ENCODE measurements at regions not wholly inside any gene's neighbourhood (a gene's known extent, or its start where the extent isn't known, plus 50 kb on each side); places are given as distances from the start of the nearest gene placed in this dataset.

DNA sequence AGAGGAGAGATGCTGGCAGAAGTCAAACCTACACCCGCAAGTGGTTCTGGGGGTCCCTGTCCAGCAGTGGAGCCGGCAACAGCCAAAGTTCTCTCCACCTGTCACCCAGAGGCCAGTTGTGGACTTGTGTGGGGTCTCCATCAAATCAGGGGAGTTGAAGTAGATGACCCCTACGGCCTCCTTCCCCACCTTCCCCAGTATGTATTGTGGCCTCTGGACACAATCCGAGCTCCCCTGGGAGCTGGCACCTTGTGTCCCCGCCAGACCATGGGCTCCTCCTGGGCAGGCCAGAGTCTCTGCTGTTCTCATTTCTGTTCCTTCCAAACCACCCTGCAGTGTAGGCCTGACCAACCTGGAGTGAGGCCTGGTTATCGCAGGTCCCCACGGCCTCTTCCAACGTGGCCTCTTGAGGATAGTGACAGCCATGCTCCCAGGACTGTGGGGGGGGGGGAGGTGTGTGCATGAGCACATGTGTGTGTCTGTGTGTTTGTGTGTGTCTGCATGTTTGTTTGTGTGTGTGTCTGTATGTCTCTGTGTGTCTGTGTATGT lies 246.4 kb downstream of the MATN1 start:
- DNase-seq: no peak

DNA sequence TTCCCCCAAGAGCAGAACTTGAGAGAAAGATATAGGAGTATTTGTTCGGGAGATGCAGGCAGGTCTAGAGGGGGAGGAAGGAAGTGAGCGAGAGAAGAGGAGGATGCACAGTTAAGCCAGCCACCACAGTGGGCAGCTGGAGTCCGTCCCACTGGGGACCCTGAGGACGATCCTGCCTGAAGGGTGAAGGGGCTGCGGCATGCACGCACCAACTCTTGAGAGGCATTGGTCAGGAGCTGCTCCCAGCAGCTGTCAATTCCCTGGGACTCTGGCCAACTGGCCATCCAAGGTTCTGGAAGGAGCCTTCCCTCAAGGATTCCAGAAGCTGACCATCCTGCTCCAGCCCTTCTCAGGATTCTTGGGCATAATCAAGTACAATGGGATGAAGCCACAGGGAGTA lies 246.9 kb downstream of the MATN1 start:
- no peak for DNase-seq

DNA sequence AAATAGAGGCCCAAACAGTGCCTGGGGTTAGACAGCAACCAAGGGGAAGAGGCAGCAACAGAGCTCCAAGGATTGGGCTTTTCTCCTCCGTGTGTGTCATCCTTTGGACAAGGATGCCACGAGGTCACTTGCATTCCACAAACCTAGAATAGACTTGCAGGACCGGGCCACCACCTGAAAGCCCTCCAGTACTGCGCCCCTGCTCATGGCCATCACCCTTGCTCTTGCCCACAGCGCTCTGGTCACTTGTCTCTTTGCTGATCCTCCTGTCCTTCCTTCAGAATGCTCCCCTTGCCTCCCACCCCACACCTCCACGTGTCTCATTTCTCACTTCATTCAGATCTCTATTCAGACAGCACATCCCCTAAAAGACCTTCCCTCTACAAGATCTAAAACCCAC lies 247.4 kb downstream of the MATN1 start:
- no peak for DNase-seq

DNA sequence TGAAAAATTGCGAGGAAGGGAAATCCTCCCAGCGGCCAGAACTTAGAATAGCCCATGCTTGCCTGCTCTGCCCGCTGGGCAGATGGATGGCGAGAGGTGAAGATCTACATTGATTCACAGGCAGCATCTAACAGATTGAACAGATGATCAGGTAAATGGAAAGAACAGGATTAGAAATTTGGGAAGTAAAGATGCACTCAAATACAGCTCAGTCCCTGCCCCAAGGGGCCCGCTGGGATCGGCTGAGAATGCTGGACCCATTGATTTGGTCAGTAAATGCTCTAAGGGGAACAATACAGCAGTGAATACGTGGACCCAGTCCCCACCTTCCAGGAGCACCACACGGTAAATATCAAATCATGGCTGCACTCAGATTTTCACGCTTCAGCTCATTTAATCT lies 248.2 kb downstream of the MATN1 start:
- DNase-seq: peak; percentile 13

DNA sequence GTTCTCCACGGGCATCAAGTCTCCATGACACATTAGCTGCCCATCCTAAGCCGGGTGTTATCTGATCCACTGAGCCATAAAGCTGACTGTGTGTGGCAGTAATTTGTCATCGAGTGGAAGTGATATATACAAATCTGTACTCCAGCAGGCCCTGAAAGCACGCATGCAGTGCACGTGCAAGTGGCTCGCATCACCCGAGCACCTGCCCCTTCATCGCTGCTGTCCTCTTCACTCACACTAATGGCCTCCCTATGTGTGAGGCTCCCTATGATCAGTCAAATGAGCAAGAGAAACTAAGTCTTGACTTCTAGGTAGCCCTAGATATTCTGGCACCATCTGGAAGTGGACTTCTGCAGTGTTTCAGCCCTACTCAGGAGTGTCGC lies 248.6 kb downstream of the MATN1 start:
- no peak for DNase-seq

DNA sequence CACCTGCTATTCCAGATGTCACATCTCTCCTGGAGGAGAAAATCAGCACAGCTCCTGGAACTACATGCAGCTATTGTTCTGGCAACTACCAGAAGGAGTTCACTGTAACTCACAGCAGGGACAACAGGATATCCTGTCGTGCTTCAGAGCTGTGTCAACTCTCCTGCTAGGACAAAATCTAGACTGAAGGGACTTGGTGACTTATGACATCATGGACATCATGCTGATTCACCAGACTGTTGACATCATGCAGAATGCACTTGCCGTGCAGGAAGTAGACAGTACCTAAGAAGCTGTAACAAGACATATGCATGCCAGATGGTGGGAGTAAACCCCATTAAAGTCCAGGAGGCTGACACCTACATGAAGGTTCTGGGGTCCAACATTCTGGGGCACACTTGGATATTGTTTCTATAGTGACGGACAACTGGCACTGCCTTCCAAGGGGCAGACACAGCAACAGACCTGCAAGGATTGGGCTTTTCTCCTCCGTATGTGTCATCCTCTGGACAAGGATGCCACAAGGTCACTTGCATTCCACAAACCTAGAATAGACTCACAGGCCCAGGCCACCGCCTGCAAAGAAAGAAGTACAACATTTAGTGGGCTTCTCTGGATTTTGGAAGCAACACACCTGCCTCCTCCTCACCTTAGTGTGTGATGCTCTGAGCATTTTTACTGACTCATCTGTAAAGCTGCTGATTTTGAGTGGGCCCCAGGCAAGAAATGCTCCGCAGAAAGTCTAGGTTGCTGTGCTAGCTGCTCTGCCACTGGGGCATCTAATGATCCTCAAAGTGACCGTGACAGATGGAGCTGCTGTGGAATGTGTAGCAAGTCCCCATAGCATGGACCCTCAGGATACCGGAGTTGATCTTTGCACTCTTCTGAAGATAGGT lies 249.2 kb downstream of the MATN1 start:
- no peak for DNase-seq

DNA sequence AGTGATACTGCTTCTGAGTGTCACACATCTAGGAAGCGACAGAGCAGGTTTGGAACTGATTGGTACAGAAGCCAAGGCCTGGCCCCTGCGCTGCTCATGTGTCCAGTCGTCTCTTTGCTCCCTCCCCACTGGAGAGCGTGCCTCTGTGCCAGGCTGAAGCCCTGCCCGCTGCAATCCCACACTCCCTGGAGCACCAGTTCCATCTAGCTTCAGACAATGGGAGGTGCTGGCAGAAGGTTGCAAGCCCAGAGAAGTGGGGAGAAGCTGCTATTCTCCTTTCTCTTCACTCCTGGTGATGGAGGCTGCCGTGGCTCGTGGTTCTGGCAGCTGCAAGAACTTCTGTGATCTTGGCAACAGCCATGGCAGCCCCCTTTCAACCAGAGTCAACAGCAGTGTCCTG lies 250.9 kb downstream of the MATN1 start:
- no peak for DNase-seq

DNA sequence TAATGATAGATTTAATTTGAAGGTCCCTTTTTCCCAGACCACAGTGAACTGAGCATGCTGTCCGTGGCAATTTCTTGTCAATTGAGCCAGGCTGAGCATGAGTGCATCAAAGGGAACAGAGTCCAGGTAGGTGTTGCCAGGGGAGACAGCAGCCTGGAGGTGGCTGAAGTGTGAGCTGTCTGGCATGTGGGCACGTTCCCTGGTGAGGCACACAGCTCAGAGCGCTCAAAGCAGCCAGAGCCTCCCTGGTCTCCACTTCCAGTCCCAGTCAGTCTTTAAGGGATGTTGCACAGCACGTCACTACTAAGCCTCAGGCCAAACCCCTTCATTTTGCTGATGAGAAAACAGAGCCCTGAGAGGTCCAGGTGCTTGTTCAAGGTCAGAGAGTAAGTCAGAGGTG lies 251.4 kb downstream of the MATN1 start:
- DNase-seq: no peak

DNA sequence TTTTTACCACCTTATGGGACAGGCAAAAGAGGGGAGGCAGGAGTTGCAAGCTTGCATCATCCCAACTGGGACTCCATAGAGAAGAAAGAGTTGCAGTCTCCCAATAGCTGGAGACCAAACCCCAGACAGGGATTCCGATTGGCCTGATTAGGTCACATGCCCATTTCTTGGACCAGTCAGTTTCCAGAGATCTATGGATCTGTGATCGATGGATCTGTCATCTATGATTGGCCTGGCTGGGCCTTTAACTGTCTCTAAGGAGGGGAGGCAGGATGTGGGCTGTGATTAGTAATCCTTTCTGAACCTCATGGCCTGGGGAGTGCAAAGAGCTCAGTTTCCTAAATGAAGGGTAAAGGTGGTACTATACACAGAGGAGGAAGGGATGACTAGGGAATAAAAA lies 252.1 kb downstream of the MATN1 start:
- no peak for DNase-seq

DNA sequence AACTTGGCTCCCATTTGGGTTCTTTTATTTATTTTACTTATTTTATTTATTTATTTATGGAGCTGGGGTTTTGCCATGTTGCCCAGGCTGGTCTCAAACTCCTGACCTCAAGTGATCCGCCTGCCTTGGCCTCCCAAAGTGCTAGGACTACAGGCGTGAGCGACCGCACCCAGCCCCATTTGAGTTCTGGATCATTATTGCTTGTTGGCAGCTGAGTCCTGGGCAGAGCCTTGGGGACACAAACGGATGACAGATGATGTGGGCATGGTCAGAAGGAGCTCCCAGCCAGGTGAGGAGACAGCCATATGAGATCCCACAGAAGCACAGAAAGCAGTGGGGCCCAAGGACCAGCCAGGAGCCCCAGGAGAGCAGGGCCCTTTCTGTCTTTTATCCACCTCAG lies 254.0 kb downstream of the MATN1 start:
- no peak for DNase-seq

DNA sequence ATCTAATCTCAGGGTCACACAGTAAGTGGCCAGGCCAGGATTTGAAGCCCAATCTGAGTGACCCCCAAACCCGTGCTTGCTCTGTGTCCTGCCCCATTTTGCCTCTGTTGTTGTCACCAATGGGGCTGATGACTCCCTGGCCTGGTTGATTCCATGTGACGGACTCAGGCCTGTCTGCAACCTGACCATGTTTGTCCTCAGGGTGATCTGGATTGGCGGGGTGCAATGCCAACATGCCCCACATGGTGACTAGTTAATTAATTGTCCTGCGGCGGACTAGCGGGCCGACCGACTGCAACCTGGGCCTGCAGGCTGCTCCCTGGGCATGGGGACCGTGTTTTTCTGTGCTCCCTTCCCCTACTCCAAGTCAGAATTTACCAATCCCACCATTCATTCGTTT lies 256.3 kb downstream of the MATN1 start:
- no peak for DNase-seq

DNA sequence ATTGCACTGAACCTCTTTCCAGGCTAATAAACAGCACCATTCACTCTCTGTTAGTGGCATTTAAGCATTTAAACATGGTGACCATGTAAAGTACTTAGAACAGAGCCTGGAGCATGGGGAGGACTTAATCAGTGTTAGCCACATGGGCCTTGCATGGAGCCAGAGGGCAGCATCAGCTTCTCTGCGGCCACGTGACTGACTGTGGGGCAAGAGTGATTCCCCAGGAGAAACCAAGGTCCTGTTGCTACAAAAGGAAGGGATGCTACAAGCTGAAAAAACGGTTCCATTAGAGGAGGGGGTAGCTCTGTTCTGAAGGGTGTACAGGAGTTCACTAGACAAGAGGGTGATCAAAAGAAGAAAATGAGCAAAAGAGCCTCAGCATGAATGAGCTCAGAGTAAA lies 256.8 kb downstream of the MATN1 start:
- DNase-seq: no peak

DNA sequence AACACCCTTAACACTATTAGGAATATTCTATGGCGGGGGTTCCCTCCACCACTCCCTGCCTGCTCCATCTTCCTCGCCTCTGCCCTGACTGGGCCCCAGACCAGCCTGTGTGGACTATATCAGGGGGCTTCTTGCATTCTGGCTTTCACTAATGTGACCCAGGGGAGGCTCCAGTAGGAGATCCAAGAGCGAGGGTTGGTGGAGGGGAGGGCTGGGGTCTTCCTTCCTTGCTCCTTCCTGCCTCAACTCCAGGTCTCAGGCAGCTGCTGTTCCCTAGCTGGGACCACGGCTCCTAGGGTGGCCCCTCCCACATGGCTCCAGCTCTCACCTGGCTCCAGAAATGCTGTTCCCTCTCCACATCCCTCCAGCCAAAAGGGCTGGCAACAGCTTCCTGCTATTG lies 257.4 kb downstream of the MATN1 start:
- no peak for DNase-seq

DNA sequence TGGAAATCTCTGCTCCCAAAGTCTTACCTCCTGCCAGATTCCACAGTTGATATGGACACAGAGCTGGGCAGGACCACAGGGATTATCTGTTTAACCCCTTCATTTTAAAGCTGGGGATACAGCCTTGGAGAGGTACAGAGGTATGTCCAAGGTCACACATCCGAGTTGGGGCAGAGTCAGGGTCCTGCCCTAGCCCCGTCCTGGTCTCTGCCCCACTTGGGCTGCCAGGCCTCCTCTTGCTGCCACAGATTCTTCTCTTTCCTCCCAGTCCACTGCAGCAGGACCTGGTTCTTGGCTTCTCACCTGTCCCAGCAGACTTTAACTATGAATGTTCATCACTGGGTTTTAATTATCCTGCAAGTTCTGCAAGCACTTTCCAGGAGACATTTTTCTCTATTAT lies 258.3 kb downstream of the MATN1 start:
- DNase-seq: no peak

DNA sequence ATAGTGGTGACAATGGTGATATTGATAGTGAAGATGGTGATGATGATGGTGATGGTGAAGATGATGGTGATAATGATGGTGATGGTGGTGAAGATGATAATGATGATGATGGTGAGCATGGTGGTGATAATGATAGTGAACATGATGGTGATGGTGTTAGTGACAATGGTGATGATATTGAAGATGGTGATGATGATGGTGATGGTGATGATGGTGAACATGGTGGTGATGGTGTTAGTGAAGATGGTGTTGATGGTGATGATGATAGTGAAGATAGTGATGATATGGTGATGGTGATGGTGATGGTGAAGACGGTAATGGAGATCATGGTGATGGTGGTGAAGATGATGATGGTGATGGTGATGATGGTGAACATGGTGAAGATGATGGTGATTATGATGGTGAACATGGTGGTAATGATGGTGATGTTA lies 259.2 kb downstream of the MATN1 start:
- DNase-seq: no peak

DNA sequence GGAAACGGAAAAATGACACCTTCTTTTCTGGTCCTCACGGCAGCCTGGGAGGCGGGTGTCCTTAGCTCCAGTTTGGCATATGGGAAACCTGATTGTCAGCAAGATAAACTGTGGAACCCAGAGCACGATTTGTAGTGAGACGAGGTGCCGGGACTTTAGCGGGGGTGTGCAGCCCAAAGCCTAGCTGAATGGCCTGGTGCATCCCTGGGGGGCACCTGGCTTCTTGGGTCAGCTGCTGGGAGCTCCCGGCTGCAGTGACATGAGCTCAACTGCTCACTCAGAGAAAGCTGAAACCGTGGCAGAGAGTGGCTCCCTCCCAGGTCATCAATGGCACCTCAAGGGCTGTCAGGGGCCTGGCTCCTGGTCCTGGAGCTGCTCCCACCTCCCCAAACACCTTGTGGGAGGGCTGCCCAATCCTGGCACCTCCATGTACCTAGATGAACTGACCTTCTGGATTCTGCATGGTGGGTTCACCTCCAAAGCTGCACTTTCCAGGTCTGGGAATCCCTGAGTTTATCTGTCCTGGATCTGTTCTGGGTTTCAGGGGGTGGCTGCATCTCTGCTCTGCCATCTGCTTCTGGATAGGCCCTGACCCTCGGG lies 260.5 kb downstream of the MATN1 start:
- DNase-seq: no peak

DNA sequence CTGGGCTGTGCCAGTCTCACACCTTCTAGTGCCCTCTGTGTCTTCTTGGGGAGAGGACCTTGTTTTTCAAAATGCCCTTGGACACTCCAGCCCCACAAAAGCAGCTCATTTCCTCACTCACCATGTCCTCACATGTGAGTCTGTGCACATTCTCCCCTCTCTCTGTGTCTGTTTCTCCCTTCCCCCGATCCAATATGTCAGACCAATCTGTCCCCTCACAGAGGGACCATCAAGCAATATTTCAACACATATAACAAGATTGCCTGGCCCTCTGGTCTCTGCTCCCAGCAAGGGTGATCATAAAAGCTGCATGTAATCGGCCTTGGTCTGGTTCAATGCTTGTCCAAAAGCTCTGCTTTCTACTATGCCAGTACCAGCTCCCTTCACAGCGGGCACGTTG lies 261.2 kb downstream of the MATN1 start:
- no peak for DNase-seq

DNA sequence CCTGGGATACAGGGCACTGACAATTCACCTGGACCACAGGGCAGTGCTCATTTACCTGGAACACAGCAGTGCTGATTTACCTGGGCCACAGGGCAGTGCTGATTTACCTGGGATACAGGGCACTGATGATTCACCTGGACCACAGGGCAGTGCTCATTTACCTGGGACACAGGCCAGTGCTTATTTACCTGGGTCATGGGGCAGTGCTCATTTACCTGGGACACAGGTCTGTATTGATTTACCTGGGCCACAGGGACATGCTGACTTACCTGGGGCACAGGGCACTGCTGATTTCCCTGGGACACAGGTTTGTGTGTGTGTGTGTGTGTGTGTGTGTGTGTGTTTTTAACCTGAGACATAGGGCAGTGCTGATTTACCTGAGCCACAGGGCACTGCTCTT lies 261.7 kb downstream of the MATN1 start:
- DNase-seq: no peak

DNA sequence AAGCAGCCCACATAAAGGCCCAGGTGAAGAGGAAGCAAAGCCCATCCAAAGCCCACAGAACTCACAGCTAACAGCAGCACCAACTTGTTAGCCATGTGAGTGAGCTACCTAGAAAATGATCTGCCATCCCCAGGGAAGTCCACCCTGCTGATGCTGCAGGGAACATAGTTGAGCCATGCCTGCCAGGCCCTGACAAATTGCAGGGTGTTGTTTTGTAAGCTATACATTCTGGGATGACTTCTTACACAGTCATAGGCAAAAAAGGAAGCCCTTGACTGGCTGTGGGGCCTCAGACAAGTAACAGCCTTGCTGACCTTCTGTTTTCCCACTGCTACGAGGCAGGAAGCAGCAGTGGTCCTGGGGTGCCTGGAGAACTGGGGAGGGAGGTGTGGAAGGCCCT lies 262.7 kb downstream of the MATN1 start:
- DNase-seq: no peak

DNA sequence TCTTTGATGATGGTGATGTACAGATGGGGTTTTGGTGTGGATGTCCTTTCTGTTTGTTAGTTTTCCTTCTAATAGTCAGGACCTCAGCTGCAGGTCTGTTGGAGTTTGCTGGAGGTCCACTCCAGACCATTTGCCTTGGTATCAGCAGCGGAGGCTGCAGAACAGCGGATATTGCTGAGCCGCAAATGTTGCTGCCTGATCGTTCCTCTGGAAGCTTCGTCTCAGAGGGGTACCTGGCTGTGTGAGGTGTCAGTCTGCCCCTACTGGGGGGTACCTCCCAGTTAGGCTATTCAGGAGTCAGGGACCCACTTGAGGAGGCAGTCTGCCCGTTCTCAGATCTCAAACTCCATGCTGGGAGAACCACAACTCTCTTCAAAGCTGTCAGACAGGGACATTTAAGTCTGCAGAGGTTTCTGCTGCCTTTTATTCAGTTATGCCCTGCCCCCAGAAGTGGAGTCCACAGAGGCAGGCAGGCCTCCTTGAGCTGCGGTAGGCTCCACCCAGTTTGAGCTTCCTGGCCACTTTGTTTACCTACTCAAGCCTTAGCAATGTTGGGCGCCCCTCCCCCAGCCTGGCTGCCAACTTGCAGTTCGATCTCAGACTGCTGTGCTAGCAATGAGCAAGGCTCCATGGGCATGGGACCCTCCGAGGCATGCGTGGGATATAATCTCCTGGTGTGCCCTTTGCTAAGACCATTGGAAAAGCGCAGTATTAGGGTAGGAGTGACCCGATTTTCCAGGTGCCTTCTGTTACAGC lies 264.5 kb downstream of the MATN1 start:
- DNase-seq: peak; percentile 17

DNA sequence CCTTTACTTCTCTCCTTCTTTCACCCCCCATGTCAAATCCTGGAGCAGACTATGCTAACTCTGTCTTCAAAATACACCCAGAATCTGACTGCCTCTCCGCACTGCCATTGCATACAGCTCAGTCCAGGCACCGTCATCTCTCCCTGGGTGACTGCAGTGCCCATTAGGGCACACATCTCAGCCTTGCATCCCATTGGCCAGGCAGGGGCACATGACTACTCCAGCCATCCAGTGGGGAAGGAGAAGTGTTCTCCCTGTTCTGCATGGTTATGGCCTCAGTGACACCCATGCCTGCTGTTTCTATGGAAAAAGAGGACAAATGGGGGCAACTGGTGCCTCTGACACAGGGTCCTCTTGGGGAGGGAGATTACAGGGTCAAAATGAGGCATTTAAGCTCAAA lies 270.5 kb downstream of the MATN1 start:
- DNase-seq: peak; percentile 4

DNA sequence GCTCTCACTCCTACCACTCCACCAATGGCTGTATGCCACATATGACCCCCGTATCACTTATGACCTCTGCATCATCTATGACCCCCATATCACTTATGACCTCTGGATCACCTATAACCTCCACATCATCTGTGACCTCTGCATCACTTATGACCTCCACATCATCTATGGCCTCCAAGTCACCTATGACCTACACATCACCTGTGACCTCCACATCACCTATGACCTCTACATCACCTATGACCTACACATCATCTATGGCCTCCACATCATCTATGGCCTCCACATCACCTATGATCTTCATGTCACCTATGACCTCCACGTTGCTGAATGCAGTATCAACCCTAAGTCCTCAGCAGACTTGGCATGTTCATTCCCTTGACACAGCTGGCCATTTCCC lies 271.2 kb downstream of the MATN1 start:
- DNase-seq: no peak

DNA sequence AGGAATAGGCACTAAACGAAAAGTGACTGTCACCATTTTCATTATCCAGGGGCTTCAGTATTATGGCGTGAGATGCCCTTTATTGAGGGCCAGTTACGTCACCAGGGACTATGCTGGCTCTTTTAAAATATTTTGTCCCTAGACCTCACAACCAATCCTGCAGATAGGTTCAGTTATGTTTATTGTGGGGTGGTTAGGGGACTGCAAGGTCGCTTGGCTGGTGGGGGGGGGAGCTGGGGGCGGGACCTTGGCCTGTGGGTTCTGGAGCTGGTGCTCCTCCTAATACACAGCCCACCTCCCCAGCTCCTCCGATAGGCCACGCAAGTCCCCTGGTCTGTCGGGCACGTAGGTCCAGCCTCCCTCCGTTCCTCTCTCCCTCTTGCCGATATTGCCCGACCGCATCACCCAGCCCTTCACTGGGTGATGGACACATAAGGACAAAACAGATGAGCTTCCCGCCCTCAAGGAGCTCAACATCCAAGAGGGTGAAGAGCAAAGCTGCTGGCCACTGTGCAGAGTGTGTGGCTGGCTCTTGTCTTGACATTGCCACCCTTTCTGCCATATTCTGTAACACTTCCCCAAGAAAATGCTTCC lies 271.8 kb downstream of the MATN1 start:
- DNase-seq: no peak

Measured in activated CD8-positive, alpha-beta memory T cell treated with anti-CD3 and anti-CD28 coated beads, Interleukin-2, amount 50 U/mL, for 48 hours (primary cell).